Subcutaneous abdominal adipose tissue (tissue), 5 donors: ENCODE measurements at regions not wholly inside any gene's neighbourhood (a gene's known extent, or its start where the extent isn't known, plus 50 kb on each side); places are given as distances from the start of the nearest gene placed in this dataset.

Experiments used
- H3K27ac ChIP-seq: one replicate; pipeline ENCODE4 v1.7.0; 2013; ENCODE audit warnings: low read depth, mild to moderate bottlenecking, inconsistent platforms, low read length, moderate library complexity
- H3K27me3 ChIP-seq, 5 donors: one replicate each; pipeline ENCODE4 v1.7.0; 2013; ENCODE audit warnings: low read length in 5 of 5, inconsistent platforms in 1 of 5; ENCODE audit not compliant: control insufficient read depth in 5 of 5, insufficient read depth in 4 of 5
- H3K36me3 ChIP-seq, 5 donors: one replicate each; pipeline ENCODE4 v1.7.0; 2013; ENCODE audit warnings: low read length in 5 of 5; ENCODE audit not compliant: control insufficient read depth in 5 of 5, insufficient read depth in 5 of 5
- H3K4me1 ChIP-seq, 5 donors: one replicate each; pipeline ENCODE4 v1.7.0; 2013; ENCODE audit warnings: low read length in 5 of 5, mild to moderate bottlenecking in 3 of 5, moderate library complexity in 1 of 5; ENCODE audit not compliant: control insufficient read depth in 5 of 5, insufficient read depth in 5 of 5
- H3K4me3 ChIP-seq, 5 donors: one replicate each; pipeline ENCODE4 v1.7.0; 2013; ENCODE audit warnings: low read length in 5 of 5, low read depth in 1 of 5
- H3K9ac ChIP-seq, 5 donors: one replicate each; pipeline ENCODE4 v1.7.0; 2013; ENCODE audit warnings: low read length in 5 of 5, mild to moderate bottlenecking in 4 of 5, moderate library complexity in 3 of 5
- H3K9me3 ChIP-seq, 5 donors: one replicate each; pipeline ENCODE4 v1.7.0; 2013; ENCODE audit warnings: low read length in 5 of 5; ENCODE audit not compliant: control insufficient read depth in 5 of 5
- donor health status: healthy.
- donor health status: healthy.
- donor health status: healthy.
- donor health status: healthy.
- donor health status: healthy.

DNA sequence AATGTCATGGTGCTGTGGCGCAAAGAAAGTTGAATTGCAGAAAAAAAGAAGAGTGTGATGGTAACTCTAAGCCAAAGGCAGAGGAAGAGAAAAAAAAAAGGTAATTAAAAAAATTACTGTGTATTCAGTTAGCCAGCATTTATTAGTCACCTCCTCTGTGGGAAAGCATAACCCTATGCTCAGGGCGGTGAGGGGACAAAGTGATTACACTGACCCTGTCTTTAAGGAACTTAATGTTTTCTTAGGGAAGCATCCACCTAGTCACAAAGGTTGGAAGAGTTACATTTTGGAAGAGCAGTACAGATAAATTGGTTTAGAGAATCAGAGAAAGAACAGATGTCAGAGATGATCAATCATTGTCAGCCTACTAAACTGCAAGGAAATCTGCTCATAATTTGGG lies 410.3 kb downstream of the CDH11 start:
- Histone ChIP-seq H3K27ac (no peak overlapping the region), H3K36me3 (no peaks in the 10 kb centered on the region), H3K9ac (no peak overlapping the region), H3K9me3 (peaks cover 0 to 2% (median 0%) of the 10 kb centered on the region in 5 donors), H3K4me3 (no peak overlapping the region), H3K27me3 (no peaks in the 10 kb centered on the region), H3K4me1 (no peaks in the 10 kb centered on the region)

GRCh38 chr16:64711026-64711425 lies 410.8 kb downstream of the CDH11 start:
- H3K4me3 ChIP-seq, result no peak overlapping the region
- H3K27me3 ChIP-seq, result no peaks in the 10 kb centered on the region
- H3K4me1 ChIP-seq, result no peaks in the 10 kb centered on the region
- H3K9me3 ChIP-seq, result peaks cover 0 to 2% (median 0%) of the 10 kb centered on the region in 5 donors
- no peaks in the 10 kb centered on the region for H3K36me3 ChIP-seq
- no peak overlapping the region for H3K9ac ChIP-seq
- no peak overlapping the region for H3K27ac ChIP-seq

DNA sequence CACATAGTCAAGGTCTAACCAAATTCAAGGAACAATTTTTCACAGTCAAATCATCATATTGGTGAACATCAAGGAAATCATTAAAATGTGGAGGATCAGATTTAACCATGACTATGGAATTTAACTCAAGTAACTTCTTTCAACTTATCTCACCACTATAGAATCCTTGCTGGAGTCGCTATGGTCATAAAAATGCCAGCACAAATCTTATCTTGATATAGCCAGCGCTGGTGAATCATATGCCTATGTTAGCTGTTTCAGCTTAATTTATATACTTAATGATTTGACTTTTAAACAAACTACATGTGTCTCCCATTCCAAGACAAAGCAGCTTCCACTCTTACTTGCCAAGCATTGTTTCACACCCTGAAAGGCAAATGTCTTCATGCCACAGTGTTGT lies 416.4 kb downstream of the CDH11 start:
- no peak overlapping the region for H3K4me3 ChIP-seq
- no peak overlapping the region for H3K27ac ChIP-seq
- no peaks in the 10 kb centered on the region for H3K4me1 ChIP-seq
- H3K9me3 ChIP-seq, result peaks cover 0 to 6% (median 3%) of the 10 kb centered on the region in 5 donors
- H3K36me3 ChIP-seq, result no peaks in the 10 kb centered on the region
- no peaks in the 10 kb centered on the region for H3K27me3 ChIP-seq
- H3K9ac ChIP-seq, result no peak overlapping the region

GRCh38 chr16:64704386-64704785 lies 417.5 kb downstream of the CDH11 start:
- no peaks in the 10 kb centered on the region for H3K4me1 ChIP-seq
- H3K4me3 ChIP-seq, result no peak overlapping the region
- H3K9me3 ChIP-seq, result peaks cover 0 to 7% (median 6%) of the 10 kb centered on the region in 5 donors
- no peaks in the 10 kb centered on the region for H3K36me3 ChIP-seq
- no peak overlapping the region for H3K9ac ChIP-seq
- no peak overlapping the region for H3K27ac ChIP-seq
- no peaks in the 10 kb centered on the region for H3K27me3 ChIP-seq

GRCh38 chr16:64702415-64702814 lies 419.4 kb downstream of the CDH11 start:
- Histone ChIP-seq H3K4me3 (no peak overlapping the region), H3K36me3 (no peaks in the 10 kb centered on the region), H3K9me3 (peaks cover 0 to 6% (median 4%) of the 10 kb centered on the region in 5 donors)

GRCh38 chr16:64700628-64701027 lies 421.2 kb downstream of the CDH11 start:
- no peaks in the 10 kb centered on the region for H3K27me3 ChIP-seq
- H3K4me3 ChIP-seq, result no peak overlapping the region
- H3K27ac ChIP-seq, result no peak overlapping the region
- H3K4me1 ChIP-seq, result no peaks in the 10 kb centered on the region
- no peak overlapping the region for H3K9ac ChIP-seq
- H3K36me3 ChIP-seq, result no peaks in the 10 kb centered on the region
- H3K9me3 ChIP-seq, result peaks cover 0 to 6% (median 4%) of the 10 kb centered on the region in 5 donors

More at GRCh38 chr16:64702415-64702814, 419.4 kb downstream of the CDH11 start:
- H3K27me3 ChIP-seq, result no peaks in the 10 kb centered on the region
- H3K9ac ChIP-seq, result no peak overlapping the region
- H3K4me1 ChIP-seq, result no peaks in the 10 kb centered on the region
- no peak overlapping the region for H3K27ac ChIP-seq

DNA sequence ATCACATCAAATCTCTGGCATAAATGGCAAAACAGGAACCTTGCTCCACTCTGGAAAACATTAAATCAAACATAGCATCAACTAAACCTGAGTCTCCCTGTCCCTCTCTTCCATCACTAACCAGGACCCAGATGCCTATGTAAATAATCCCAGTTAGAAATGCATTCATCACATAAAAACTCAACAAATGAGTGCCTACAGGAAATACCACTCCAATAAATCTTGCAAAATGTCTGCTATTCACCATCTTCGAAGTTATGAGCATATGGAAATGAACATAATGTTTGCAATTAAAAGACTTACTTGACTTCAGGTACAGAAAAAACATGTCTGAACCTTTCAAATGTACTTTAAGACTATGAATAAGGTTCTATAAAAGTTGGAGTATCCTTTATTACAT lies 425.0 kb downstream of the CDH11 start:
- no peak overlapping the region for H3K9ac ChIP-seq
- no peaks in the 10 kb centered on the region for H3K4me1 ChIP-seq
- H3K4me3 ChIP-seq, result no peak overlapping the region
- no peak overlapping the region for H3K27ac ChIP-seq
- no peaks in the 10 kb centered on the region for H3K36me3 ChIP-seq
- no peaks in the 10 kb centered on the region for H3K27me3 ChIP-seq
- peaks cover 0 to 6% (median 4%) of the 10 kb centered on the region in 5 donors for H3K9me3 ChIP-seq

GRCh38 chr16:64695684-64696083 lies 426.2 kb downstream of the CDH11 start:
- Histone ChIP-seq H3K36me3 (no peaks in the 10 kb centered on the region), H3K4me1 (no peaks in the 10 kb centered on the region), H3K9ac (no peak overlapping the region), H3K4me3 (no peak overlapping the region), H3K27me3 (no peaks in the 10 kb centered on the region), H3K9me3 (peaks cover 0 to 5% (median 0%) of the 10 kb centered on the region in 5 donors), H3K27ac (no peak overlapping the region)

DNA sequence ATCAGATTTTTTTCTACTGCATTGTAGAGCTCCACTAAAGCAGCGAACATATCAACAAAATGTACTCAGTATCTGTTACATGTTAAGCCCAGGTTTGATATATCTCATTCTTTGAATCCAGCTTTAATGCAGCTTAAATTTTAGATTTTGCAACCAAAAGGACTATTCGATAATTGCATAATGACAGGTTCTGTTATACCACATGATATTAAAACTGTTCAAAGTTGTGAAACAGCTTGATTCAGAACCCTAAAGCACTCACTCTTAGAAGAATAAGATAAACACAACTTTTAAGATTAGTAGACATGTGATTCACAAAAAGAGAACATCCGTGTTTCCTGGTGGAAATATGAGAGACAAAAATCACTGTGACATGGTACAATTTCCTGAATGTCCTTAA lies 427.9 kb downstream of the CDH11 start:
- no peaks in the 10 kb centered on the region for H3K4me1 ChIP-seq
- no peak overlapping the region for H3K4me3 ChIP-seq
- no peaks in the 10 kb centered on the region for H3K27me3 ChIP-seq
- H3K9me3 ChIP-seq, result no peaks in the 10 kb centered on the region
- no peak overlapping the region for H3K9ac ChIP-seq
- no peak overlapping the region for H3K27ac ChIP-seq
- no peaks in the 10 kb centered on the region for H3K36me3 ChIP-seq

DNA sequence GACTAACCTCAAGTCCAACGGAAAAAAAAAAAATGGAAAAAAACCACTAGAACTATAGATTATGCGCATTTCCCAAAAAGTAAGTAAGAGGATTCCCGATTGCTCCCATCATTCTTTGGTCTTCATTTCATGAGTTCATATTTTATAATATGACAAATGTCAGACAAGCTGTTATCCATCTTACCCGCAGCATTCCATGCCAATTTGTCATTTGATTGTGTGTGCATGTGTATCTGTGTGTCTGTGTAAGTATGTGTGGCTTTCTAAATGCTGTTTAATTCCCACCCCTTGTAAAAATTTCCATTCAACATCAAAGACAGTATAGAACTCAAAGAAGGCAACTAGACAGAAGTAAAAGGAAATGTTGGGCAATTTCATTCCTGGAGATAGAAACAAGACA lies 434.1 kb downstream of the CDH11 start:
- H3K9ac ChIP-seq, result no peak overlapping the region
- no peaks in the 10 kb centered on the region for H3K36me3 ChIP-seq
- H3K4me3 ChIP-seq, result no peak overlapping the region
- no peaks in the 10 kb centered on the region for H3K27me3 ChIP-seq
- H3K27ac ChIP-seq, result no peak overlapping the region
- no peaks in the 10 kb centered on the region for H3K9me3 ChIP-seq
- no peaks in the 10 kb centered on the region for H3K4me1 ChIP-seq

GRCh38 chr16:64687123-64687522 lies 434.7 kb downstream of the CDH11 start:
- H3K4me3 ChIP-seq, result no peak overlapping the region
- H3K4me1 ChIP-seq, result no peaks in the 10 kb centered on the region
- H3K9ac ChIP-seq, result no peak overlapping the region
- no peak overlapping the region for H3K27ac ChIP-seq
- H3K27me3 ChIP-seq, result no peaks in the 10 kb centered on the region
- no peaks in the 10 kb centered on the region for H3K9me3 ChIP-seq
- H3K36me3 ChIP-seq, result no peaks in the 10 kb centered on the region
